ENCODE measurements at regions not wholly inside any gene's neighbourhood (a gene's known extent, or its start where the extent isn't known, plus 50 kb on each side); places are given as distances from the start of the nearest gene placed in this dataset.

GRCh38 chr1:4379451-4380175 is 274.8 kb upstream of the AJAP1 start:
- TF ChIP-seq CTCF (IDR thresholded peaks at IDR 0.05; ENCODE audit: unreplicated experiment): no peak
- no peak for DNase-seq
- H3K36me3 Mint-ChIP-seq (ENCODE audit: insufficient read depth, unreplicated experiment): no peaks in the 10 kb centered on the region
- no TSS peak for BruUV-seq (replicated peaks)
- CTCF ChIA-PET: no interaction called here
- intact Hi-C loops (cut with micrococcal nuclease; ENCODE audit: unreplicated experiment): no loop called here
- H3K27me3 Mint-ChIP-seq (ENCODE audit: unreplicated experiment): no peaks in the 10 kb centered on the region
- H3K4me1 Mint-ChIP-seq (ENCODE audit: low read depth, unreplicated experiment): no peaks in the 10 kb centered on the region
- H3K27ac Mint-ChIP-seq (ENCODE audit: unreplicated experiment): no peak overlapping the region
- peaks cover 14% of the 10 kb centered on the region for H3K9me3 Mint-ChIP-seq (ENCODE audit: low read depth, unreplicated experiment)
- no peak overlapping the region for H3K4me3 Mint-ChIP-seq (ENCODE audit: low read depth, unreplicated experiment)

- CTCF ChIA-PET: no interaction called here
- TF ChIP-seq CTCF (IDR thresholded peaks at IDR 0.05; ENCODE audit: unreplicated experiment): no peak
- Mint-ChIP-seq H3K4me1 (ENCODE audit: low read depth, unreplicated experiment) (no peaks in the 10 kb centered on the region), H3K9me3 (ENCODE audit: low read depth, unreplicated experiment) (peaks cover 14% of the 10 kb centered on the region), H3K27me3 (ENCODE audit: unreplicated experiment) (no peaks in the 10 kb centered on the region), H3K36me3 (ENCODE audit: insufficient read depth, unreplicated experiment) (no peaks in the 10 kb centered on the region), H3K4me3 (ENCODE audit: low read depth, unreplicated experiment) (no peak overlapping the region), H3K27ac (ENCODE audit: unreplicated experiment) (no peak overlapping the region)
- BruUV-seq (replicated peaks): no TSS peak
- no peak for DNase-seq
- intact Hi-C loops (cut with micrococcal nuclease; ENCODE audit: unreplicated experiment): no loop called here
These were observed 273.7 kb upstream of the AJAP1 start for GRCh38 chr1:4380564-4381168.

- peaks cover 2% of the 10 kb centered on the region for H3K9me3 Mint-ChIP-seq (ENCODE audit: low read depth, unreplicated experiment)
- no peak overlapping the region for H3K4me3 Mint-ChIP-seq (ENCODE audit: low read depth, unreplicated experiment)
- TF ChIP-seq CTCF (IDR thresholded peaks at IDR 0.05; ENCODE audit: unreplicated experiment): no peak
- intact Hi-C loops (cut with micrococcal nuclease; ENCODE audit: unreplicated experiment): no loop called here
- no peaks in the 10 kb centered on the region for H3K36me3 Mint-ChIP-seq (ENCODE audit: insufficient read depth, unreplicated experiment)
- no peaks in the 10 kb centered on the region for H3K27me3 Mint-ChIP-seq (ENCODE audit: unreplicated experiment)
- no peak overlapping the region for H3K27ac Mint-ChIP-seq (ENCODE audit: unreplicated experiment)
- DNase-seq: no peak
- CTCF ChIA-PET: no interaction called here
- H3K4me1 Mint-ChIP-seq (ENCODE audit: low read depth, unreplicated experiment): no peaks in the 10 kb centered on the region
- BruUV-seq (replicated peaks): no TSS peak
These were observed 261.2 kb upstream of the AJAP1 start for GRCh38 chr1:4393191-4393590.

DNA sequence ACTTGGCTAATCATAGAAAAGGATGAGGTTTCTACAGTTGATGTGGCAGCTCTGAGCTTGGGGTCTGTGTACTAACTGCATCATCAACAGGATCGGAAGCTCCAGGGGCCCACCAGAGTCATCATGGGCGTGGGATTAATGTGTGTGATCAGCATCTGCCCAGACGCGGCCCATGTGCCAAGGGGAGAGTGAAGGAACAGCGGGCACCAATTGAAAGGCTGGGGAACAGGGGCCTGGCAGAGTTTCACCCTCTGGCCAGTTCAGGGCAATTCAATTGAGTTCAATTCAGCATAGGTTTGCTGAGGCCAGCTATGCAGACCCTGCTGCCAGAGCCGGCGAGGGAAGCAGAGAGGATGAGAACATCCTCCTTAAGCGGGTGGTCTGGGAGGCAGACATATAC is 260.0 kb upstream of the AJAP1 start:
- CTCF ChIA-PET: no interaction called here
- DNase-seq: no peak
- H3K27ac Mint-ChIP-seq (ENCODE audit: unreplicated experiment): no peak overlapping the region
- no peaks in the 10 kb centered on the region for H3K27me3 Mint-ChIP-seq (ENCODE audit: unreplicated experiment)
- H3K36me3 Mint-ChIP-seq (ENCODE audit: insufficient read depth, unreplicated experiment): no peaks in the 10 kb centered on the region
- no peak for TF ChIP-seq CTCF (IDR thresholded peaks at IDR 0.05; ENCODE audit: unreplicated experiment)
- intact Hi-C loops (cut with micrococcal nuclease; ENCODE audit: unreplicated experiment): no loop called here
- BruUV-seq (replicated peaks): no TSS peak
- no peaks in the 10 kb centered on the region for H3K9me3 Mint-ChIP-seq (ENCODE audit: low read depth, unreplicated experiment)
- H3K4me1 Mint-ChIP-seq (ENCODE audit: low read depth, unreplicated experiment): no peaks in the 10 kb centered on the region
- H3K4me3 Mint-ChIP-seq (ENCODE audit: low read depth, unreplicated experiment): no peak overlapping the region
